ENCODE measurements at regions not wholly inside any gene's neighbourhood (a gene's known extent, or its start where the extent isn't known, plus 50 kb on each side); places are given as distances from the start of the nearest gene placed in this dataset.

DNA sequence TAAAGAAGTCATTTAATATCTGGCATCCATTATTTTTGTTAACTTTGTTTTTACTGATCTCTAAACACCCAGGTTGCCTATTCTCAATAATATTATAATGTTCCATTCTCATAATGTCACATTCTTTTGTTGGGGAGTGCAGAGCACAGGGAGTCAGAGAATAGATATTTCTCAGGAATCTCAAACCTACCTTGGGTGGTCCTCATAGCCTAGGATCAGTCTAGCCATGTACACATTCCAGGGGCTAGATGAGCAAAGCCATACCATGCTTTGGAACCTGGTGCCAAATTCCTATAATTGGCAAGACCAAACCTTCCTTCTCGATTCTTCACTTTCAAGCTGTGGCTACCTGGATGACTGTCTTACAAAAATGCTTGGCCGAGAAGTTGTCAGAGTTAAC lies 1124.7 kb upstream of the WWC1 start:
- no peak for TF ChIP-seq EZH2 (IDR thresholded peaks at IDR 0.05; ENCODE audit: low read length)
- TF ChIP-seq, protein P1, sequence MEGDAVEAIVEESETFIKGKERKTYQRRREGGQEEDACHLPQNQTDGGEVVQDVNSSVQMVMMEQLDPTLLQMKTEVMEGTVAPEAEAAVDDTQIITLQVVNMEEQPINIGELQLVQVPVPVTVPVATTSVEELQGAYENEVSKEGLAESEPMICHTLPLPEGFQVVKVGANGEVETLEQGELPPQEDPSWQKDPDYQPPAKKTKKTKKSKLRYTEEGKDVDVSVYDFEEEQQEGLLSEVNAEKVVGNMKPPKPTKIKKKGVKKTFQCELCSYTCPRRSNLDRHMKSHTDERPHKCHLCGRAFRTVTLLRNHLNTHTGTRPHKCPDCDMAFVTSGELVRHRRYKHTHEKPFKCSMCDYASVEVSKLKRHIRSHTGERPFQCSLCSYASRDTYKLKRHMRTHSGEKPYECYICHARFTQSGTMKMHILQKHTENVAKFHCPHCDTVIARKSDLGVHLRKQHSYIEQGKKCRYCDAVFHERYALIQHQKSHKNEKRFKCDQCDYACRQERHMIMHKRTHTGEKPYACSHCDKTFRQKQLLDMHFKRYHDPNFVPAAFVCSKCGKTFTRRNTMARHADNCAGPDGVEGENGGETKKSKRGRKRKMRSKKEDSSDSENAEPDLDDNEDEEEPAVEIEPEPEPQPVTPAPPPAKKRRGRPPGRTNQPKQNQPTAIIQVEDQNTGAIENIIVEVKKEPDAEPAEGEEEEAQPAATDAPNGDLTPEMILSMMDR (optimal IDR thresholded peaks at IDR 0.05 in 1 of 3, IDR thresholded peaks at IDR 0.05 in 1 of 3, conservative IDR thresholded peaks at IDR 0.05 in 1 of 3; ENCODE audit: extremely low read depth in 1 of 3, insufficient read depth in 2 of 3, low read length in 3 of 3), result no peak
- no peaks in the 10 kb centered on the region for H3K36me3 ChIP-seq (ENCODE audit: control insufficient read depth in 2 of 2, extremely low read depth in 1 of 2, insufficient read depth in 2 of 2, low read length in 2 of 2)

GRCh38 chr5:167167191-167167795 lies 1124.2 kb upstream of the WWC1 start:
- Histone ChIP-seq H3K9me3 (ENCODE audit: control insufficient read depth, low read depth, low read length) (no peaks in the 10 kb centered on the region), H3K4me2 (ENCODE audit: control insufficient read depth, extremely low read depth, insufficient read depth, low read depth, low read length) (peak overlapping the region; percentile 9), H3K4me3 (ENCODE audit: control insufficient read depth in 2 of 3, extremely low read depth in 1 of 3, insufficient read depth in 2 of 3, low read depth in 1 of 3, low read length in 3 of 3) (no peak overlapping the region), H3K79me2 (ENCODE audit: control insufficient read depth, insufficient read depth, low read length) (no peaks in the 10 kb centered on the region), H4K20me1 (ENCODE audit: control insufficient read depth, extremely low read depth, insufficient read depth, low read length) (no peaks in the 10 kb centered on the region), H3K36me3 (ENCODE audit: control insufficient read depth in 2 of 2, extremely low read depth in 1 of 2, insufficient read depth in 2 of 2, low read length in 2 of 2) (no peaks in the 10 kb centered on the region), H3K9ac (ENCODE audit: control insufficient read depth, extremely low read depth, insufficient read depth, low read length) (no peak overlapping the region), H3K27me3 (ENCODE audit: control insufficient read depth, extremely low read depth, insufficient read depth, low read length) (no peaks in the 10 kb centered on the region), H3K9me1 (ENCODE audit: control insufficient read depth, extremely low read depth, insufficient read depth, low read length) (no peaks in the 10 kb centered on the region), H3K27ac (ENCODE audit: control insufficient read depth, insufficient read depth, low read length) (no peak overlapping the region), H3K4me1 (ENCODE audit: control insufficient read depth, extremely low read depth, insufficient read depth, low read length) (peaks cover 10% of the 10 kb centered on the region), H2AFZ (ENCODE audit: control insufficient read depth, low read length) (no peak overlapping the region)
- peak; percentile 64 for FAIRE-seq
- dilution Hi-C loops (cut with MboI; ENCODE audit: extremely low pct_ligation_motif_present, low sequenced_read_pairs), result no loop called here
- no peak for TF ChIP-seq EZH2 (IDR thresholded peaks at IDR 0.05; ENCODE audit: low read length)
- TF ChIP-seq, protein P1 (optimal IDR thresholded peaks at IDR 0.05 in 1 of 3, IDR thresholded peaks at IDR 0.05 in 1 of 3, conservative IDR thresholded peaks at IDR 0.05 in 1 of 3; ENCODE audit: extremely low read depth in 1 of 3, insufficient read depth in 2 of 3, low read length in 3 of 3), result no peak
- DNase-seq (ENCODE audit: low read depth, low spot score), result peak; percentile 66

More for the DNA sequence above, 1124.7 kb upstream of the WWC1 start:
- Histone ChIP-seq H3K79me2 (ENCODE audit: control insufficient read depth, insufficient read depth, low read length) (no peaks in the 10 kb centered on the region), H3K27ac (ENCODE audit: control insufficient read depth, insufficient read depth, low read length) (no peak overlapping the region), H3K4me3 (ENCODE audit: control insufficient read depth in 2 of 3, extremely low read depth in 1 of 3, insufficient read depth in 2 of 3, low read depth in 1 of 3, low read length in 3 of 3) (no peak overlapping the region), H2AFZ (ENCODE audit: control insufficient read depth, low read length) (no peak overlapping the region), H3K9me1 (ENCODE audit: control insufficient read depth, extremely low read depth, insufficient read depth, low read length) (no peaks in the 10 kb centered on the region), H4K20me1 (ENCODE audit: control insufficient read depth, extremely low read depth, insufficient read depth, low read length) (no peaks in the 10 kb centered on the region), H3K4me1 (ENCODE audit: control insufficient read depth, extremely low read depth, insufficient read depth, low read length) (peaks cover 10% of the 10 kb centered on the region), H3K9me3 (ENCODE audit: control insufficient read depth, low read depth, low read length) (no peaks in the 10 kb centered on the region), H3K27me3 (ENCODE audit: control insufficient read depth, extremely low read depth, insufficient read depth, low read length) (no peaks in the 10 kb centered on the region), H3K9ac (ENCODE audit: control insufficient read depth, extremely low read depth, insufficient read depth, low read length) (no peak overlapping the region), H3K4me2 (ENCODE audit: control insufficient read depth, extremely low read depth, insufficient read depth, low read depth, low read length) (no peak overlapping the region)
- no peak for DNase-seq (ENCODE audit: low read depth, low spot score)
- dilution Hi-C loops (cut with MboI; ENCODE audit: extremely low pct_ligation_motif_present, low sequenced_read_pairs), result no loop called here
- FAIRE-seq, result no peak

Data from keratinocyte (primary cell).